GM12878 (cell line): ENCODE measurements at regions not wholly inside any gene's neighbourhood (a gene's known extent, or its start where the extent isn't known, plus 50 kb on each side); places are given as distances from the start of the nearest gene placed in this dataset.

Experiments
- ATAC-seq: fragments of 200-7000 bp; cut with Tn5 transposase; 3 replicates; pipeline ENCODE4 v1.9.1; 2020; ENCODE audit warnings: mild to moderate bottlenecking, moderate library complexity
- BruUV-seq: library from RNA; stranded (reverse); fragments of 400-500 nt; replicated peaks from 2 replicates; lab custom pipeline; 2021; lab: Mats Ljungman, UMichigan
- CTCF ChIA-PET: fragments of 300-600 bp; sonication (Branson Sonifier 250); formaldehyde crosslinking; extraction: SDS; loops from one replicate; lab custom pipeline; 2021; ENCODE audit warnings: inconsistent platforms; lab: Yijun Ruan, JAX
- POLR2A ChIA-PET: fragments of 350-600 bp; formaldehyde crosslinking; extraction: SDS; loops from one replicate; lab custom pipeline; 2021; ENCODE audit warnings: inconsistent platforms; lab: Charles Lee
- RAD21 ChIA-PET: fragments of 300-600 bp; sonication (Branson Sonifier 250); formaldehyde crosslinking; loops from one replicate; lab custom pipeline; 2023; ENCODE audit warnings: antibody characterized with exemption; ENCODE audit not compliant: unreplicated experiment; lab: Charles Lee
- SMC1A ChIA-PET: fragments of 300-600 bp; sonication (Branson Sonifier 250); formaldehyde crosslinking; loops from one replicate; lab custom pipeline; 2023; ENCODE audit not compliant: unreplicated experiment, uncharacterized antibody; lab: Charles Lee
- DNase-seq: peaks from one replicate; pipeline ENCODE4 v3.0.0-alpha.2; 2011; ENCODE audit warnings: low read depth, low spot score
- FAIRE-seq: peaks from 3 replicates; lab custom pipeline; 2011; peaks lifted over from hg19 to GRCh38; lab: Jason Lieb, UNC
- H2AFZ ChIP-seq: 2 replicates; pipeline ENCODE4 v1.6.0; 2011; ENCODE audit warnings: low read depth, low read length, control low read depth; ENCODE audit not compliant: control insufficient read depth
- H3K27ac ChIP-seq: 2 replicates; pipeline ENCODE4 v1.5.1; 2011; ENCODE audit warnings: control low read depth; ENCODE audit not compliant: control insufficient read depth, insufficient read depth
- H3K27me3 ChIP-seq, 2 experiments: replicated peaks in 1 of 2; 2 replicates each; pipeline versions ENCODE4 v1.6.0 to v1.6.1; 2011; ENCODE audit warnings: low read length in 1 of 2; ENCODE audit not compliant: control insufficient read depth in 2 of 2, insufficient read depth in 2 of 2
- H3K36me3 ChIP-seq, 2 experiments: 2 replicates each; pipeline ENCODE4 v1.5.1; 2011; ENCODE audit warnings: low read length in 1 of 2; ENCODE audit not compliant: control insufficient read depth in 2 of 2, insufficient read depth in 2 of 2
- H3K4me1 ChIP-seq: 2 replicates; pipeline ENCODE4 v1.6.1; 2011; ENCODE audit warnings: mild to moderate bottlenecking, low read length, moderate library complexity, mixed read lengths; ENCODE audit not compliant: control insufficient read depth, insufficient read depth
- H3K4me2 ChIP-seq: 2 replicates; pipeline ENCODE4 v1.6.0; 2011; ENCODE audit warnings: control low read depth; ENCODE audit not compliant: control insufficient read depth, insufficient read depth
- H3K4me3 ChIP-seq: fragments of 200-600 bp; sonication (generic); 2 replicates; pipeline ENCODE4 v1.5.1; 2016
- H3K79me2 ChIP-seq: 2 replicates; pipeline ENCODE4 v1.6.0; 2011; ENCODE audit warnings: low read length; ENCODE audit not compliant: control insufficient read depth, insufficient read depth
- H3K9ac ChIP-seq: 2 replicates; pipeline ENCODE4 v1.8.0; 2011; ENCODE audit warnings: low read length, control low read depth, mixed read lengths; ENCODE audit not compliant: control insufficient read depth, insufficient read depth
- H3K9me3 ChIP-seq: replicated peaks from 3 replicates; pipeline ENCODE4 v1.5.1; 2011; ENCODE audit warnings: mild to moderate bottlenecking, low read length; ENCODE audit not compliant: control insufficient read depth, insufficient read depth
- H4K20me1 ChIP-seq: 2 replicates; pipeline ENCODE4 v1.6.0; 2011; ENCODE audit not compliant: control insufficient read depth, insufficient read depth
- ATF2 ChIP-seq: IDR thresholded peaks from 2 replicates; pipeline ENCODE4 v1.6.1; 2012; ENCODE audit warnings: low read length, inconsistent platforms
- BCLAF1 ChIP-seq: fragments of 450-650 bp; IDR thresholded peaks from 2 replicates; pipeline ENCODE4 v1.6.1; 2017; ENCODE audit warnings: antibody characterized with exemption, mild to moderate bottlenecking, moderate library complexity
- CREM ChIP-seq: IDR thresholded peaks from 2 replicates; pipeline ENCODE4 v1.6.1; 2014; ENCODE audit warnings: antibody characterized with exemption, low read depth
- E2F4 ChIP-seq: IDR thresholded peaks from 2 replicates; pipeline ENCODE4 v1.6.1; 2012; ENCODE audit warnings: low read depth, low read length, improper control_type of control experiment
- EZH2 ChIP-seq: IDR thresholded peaks from 2 replicates; pipeline ENCODE4 v1.6.1; 2012; ENCODE audit warnings: low read depth, mild to moderate bottlenecking, control low read depth, inconsistent platforms, low read length, borderline replicate concordance; ENCODE audit not compliant: control insufficient read depth
- IKZF2 ChIP-seq, 2 experiments: fragments of 450-650 bp; IDR thresholded peaks; 2 replicates each; pipeline ENCODE4 v1.6.1; 2017; ENCODE audit warnings: mild to moderate bottlenecking in 2 of 2, moderate library complexity in 2 of 2
- KAT2A ChIP-seq: conservative IDR thresholded peaks from 2 replicates; pipeline ENCODE4 v1.6.1; 2011; ENCODE audit warnings: low read depth, low read length; ENCODE audit not compliant: control insufficient read depth
- NFYB ChIP-seq: IDR thresholded peaks from 2 replicates; pipeline ENCODE4 v1.6.1; 2011; ENCODE audit warnings: low read depth, mild to moderate bottlenecking, low read length, improper control_type of control experiment, moderate library complexity; ENCODE audit not compliant: insufficient read depth
- NR2F1 ChIP-seq: fragments of 450-650 bp; conservative IDR thresholded peaks from 2 replicates; pipeline ENCODE4 v1.6.1; 2017; ENCODE audit warnings: mild to moderate bottlenecking
- POLR2A ChIP-seq: IDR thresholded peaks from 2 replicates; pipeline ENCODE4 v1.6.1; 2011; ENCODE audit warnings: low read depth, mild to moderate bottlenecking, low read length
- RUNX3 ChIP-seq: IDR thresholded peaks from 2 replicates; pipeline ENCODE4 v1.6.1; 2012; ENCODE audit warnings: low read length, inconsistent platforms
- SMAD5 ChIP-seq: IDR thresholded peaks from 2 replicates; pipeline ENCODE4 v1.6.1; 2016; ENCODE audit warnings: antibody characterized with exemption, low read depth
- SMARCA5 ChIP-seq: fragments of 450-650 bp; IDR thresholded peaks from 2 replicates; pipeline ENCODE4 v1.6.1; 2017; ENCODE audit warnings: mild to moderate bottlenecking
- SPI1 ChIP-seq: IDR thresholded peaks from 2 replicates; pipeline ENCODE4 v1.6.1; 2011; ENCODE audit warnings: low read depth, mild to moderate bottlenecking, low read length, moderate library complexity, borderline replicate concordance; ENCODE audit not compliant: insufficient read depth
- YY1 ChIP-seq: IDR thresholded peaks from 2 replicates; pipeline ENCODE4 v1.6.1; 2011; ENCODE audit warnings: low read depth, mild to moderate bottlenecking, low read length
- ZNF217 ChIP-seq: fragments of 450-650 bp; IDR thresholded peaks from 2 replicates; pipeline ENCODE4 v1.6.1; 2017; ENCODE audit warnings: antibody characterized with exemption, mild to moderate bottlenecking
- ZNF384 ChIP-seq: IDR thresholded peaks from 2 replicates; pipeline ENCODE4 v1.6.1; 2012; ENCODE audit warnings: low read depth, mild to moderate bottlenecking, low read length, improper control_type of control experiment, borderline replicate concordance
- WGBS: methylation state at CpG from one replicate; pipeline ENCODE4 v1.1.6; 2016; ENCODE audit warnings: low lambda C conversion rate; ENCODE audit not compliant: insufficient replicate concordance, insufficient coverage; ENCODE audit errors: missing lambda C conversion rate; 5-methylcytosine and 5-hydroxymethylcytosine counted together
- in situ Hi-C: fragments of 300-500 bp; cut with MboI; formaldehyde crosslinking; loops from 9 replicates; pipeline ENCODE4 v1.14.3; 2018; ENCODE audit warnings: mixed read lengths
- intact Hi-C: fragments of 100-400 bp; cut with micrococcal nuclease; formaldehyde crosslinking; loops from one replicate; pipeline ENCODE4 v1.14.2; 2022; ENCODE audit not compliant: unreplicated experiment

GRCh38 chr9:108039493-108039892 lies 549.9 kb upstream of the KLF4 start:
- no peak for ATAC-seq
- ChIA-PET POLR2A (no interaction called here), CTCF (interaction anchor here (1.1 kb wide), 1 partner anchor 490 kb away, joined by 3 read pairs; no protein-coding TSS in a partner anchor)

GRCh38 chr9:108039012-108039411 lies 549.4 kb upstream of the KLF4 start:
- Histone ChIP-seq H3K4me2 (no peak overlapping the region), H3K79me2 (no peaks in the 10 kb centered on the region), H4K20me1 (no peaks in the 10 kb centered on the region), H3K4me1 (no peaks in the 10 kb centered on the region), H3K9me3 (no peaks in the 10 kb centered on the region), H2AFZ (no peak overlapping the region), H3K27ac (no peak overlapping the region), H3K27me3 (no peaks in the 10 kb centered on the region), H3K9ac (no peak overlapping the region), H3K4me3 (no peak overlapping the region), H3K36me3 (no peaks in the 10 kb centered on the region)
- DNase-seq = no peak
- RAD21 ChIA-PET = no interaction called here
- WGBS = 0% methylated on average over 1 of the region's 1 CpG
- intact Hi-C loops = no loop called here
- in situ Hi-C loops = no loop called here
- BruUV-seq = no TSS peak
- ATAC-seq = no peak
- SMC1A ChIA-PET = no interaction called here
- POLR2A ChIA-PET = no interaction called here
- no peak for FAIRE-seq
- CTCF ChIA-PET = interaction anchor here (1.1 kb wide), 1 partner anchor 490 kb away, joined by 3 read pairs; no protein-coding TSS in a partner anchor
- TF ChIP-seq YY1 (no peak), BCLAF1 (no peak), NR2F1 (no peak), NFYB (no peak), ATF2 (no peak), IKZF2 (IDR thresholded peaks at IDR 0.05) (no peak), SMARCA5 (no peak), SMAD5 (no peak)

More at GRCh38 chr9:108039493-108039892, 549.9 kb upstream of the KLF4 start:
- FAIRE-seq (no peak), DNase-seq (no peak)
- Histone ChIP-seq H3K4me3 (no peak overlapping the region), H3K27me3 (no peaks in the 10 kb centered on the region), H3K27ac (no peak overlapping the region), H3K9me3 (no peaks in the 10 kb centered on the region), H2AFZ (no peak overlapping the region), H4K20me1 (no peaks in the 10 kb centered on the region), H3K79me2 (no peaks in the 10 kb centered on the region), H3K9ac (no peak overlapping the region), H3K36me3 (no peaks in the 10 kb centered on the region), H3K4me2 (no peak overlapping the region), H3K4me1 (no peaks in the 10 kb centered on the region)
- intact Hi-C loops = no loop called here
- WGBS = 8% methylated on average over 1 of the region's 1 CpG
- SMC1A ChIA-PET = no interaction called here
- RAD21 ChIA-PET = no interaction called here
- no TSS peak for BruUV-seq
- TF ChIP-seq E2F4 (no peak), ZNF217 (no peak), RUNX3 (no peak), YY1 (no peak), KAT2A (no peak), ZNF384 (no peak), CREM (no peak), POLR2A (no peak), EZH2 (no peak), SPI1 (no peak)
- in situ Hi-C loops = no loop called here
